Ishikawa (cell line): ENCODE measurements at regions not wholly inside any gene's neighbourhood (a gene's known extent, or its start where the extent isn't known, plus 50 kb on each side); places are given as distances from the start of the nearest gene placed in this dataset.

Experiments used
- CEBPB ChIP-seq: IDR thresholded peaks from 2 replicates; pipeline ENCODE4 v1.6.1; 2012
- EGR1 ChIP-seq: IDR thresholded peaks from 2 replicates; pipeline ENCODE4 v1.6.1; 2012
- EP300 ChIP-seq: IDR thresholded peaks from 2 replicates; pipeline ENCODE4 v1.6.1; 2012; ENCODE audit warnings: borderline replicate concordance
- FOXM1 ChIP-seq: IDR thresholded peaks from 2 replicates; pipeline ENCODE4 v1.6.1; 2012; ENCODE audit warnings: low read depth, borderline replicate concordance
- NFIC ChIP-seq: IDR thresholded peaks from 2 replicates; pipeline ENCODE4 v1.6.1; 2012
- RAD21 ChIP-seq: IDR thresholded peaks from 2 replicates; pipeline ENCODE4 v1.6.1; 2012; ENCODE audit warnings: low read depth
- TAF1 ChIP-seq: IDR thresholded peaks from 2 replicates; pipeline ENCODE4 v1.6.1; 2012; ENCODE audit warnings: low read depth, mild to moderate bottlenecking
- TCF12 ChIP-seq: IDR thresholded peaks from 2 replicates; pipeline ENCODE4 v1.6.1; 2012; ENCODE audit warnings: low read depth
- TEAD4 ChIP-seq: IDR thresholded peaks from 2 replicates; pipeline ENCODE4 v1.6.1; 2012
- USF1 ChIP-seq: IDR thresholded peaks from 2 replicates; pipeline ENCODE4 v1.6.1; 2012
- YY1 ChIP-seq: IDR thresholded peaks from 2 replicates; pipeline ENCODE4 v1.6.1; 2012; ENCODE audit warnings: low read depth
- TF ChIP-seq, protein P1 (sequence below): IDR thresholded peaks from 2 replicates; pipeline ENCODE4 v1.6.1; 2012
- TF ChIP-seq, protein P2 (sequence below): IDR thresholded peaks from 2 replicates; pipeline ENCODE4 v1.6.1; 2012; ENCODE audit warnings: low read depth, mild to moderate bottlenecking

DNA sequence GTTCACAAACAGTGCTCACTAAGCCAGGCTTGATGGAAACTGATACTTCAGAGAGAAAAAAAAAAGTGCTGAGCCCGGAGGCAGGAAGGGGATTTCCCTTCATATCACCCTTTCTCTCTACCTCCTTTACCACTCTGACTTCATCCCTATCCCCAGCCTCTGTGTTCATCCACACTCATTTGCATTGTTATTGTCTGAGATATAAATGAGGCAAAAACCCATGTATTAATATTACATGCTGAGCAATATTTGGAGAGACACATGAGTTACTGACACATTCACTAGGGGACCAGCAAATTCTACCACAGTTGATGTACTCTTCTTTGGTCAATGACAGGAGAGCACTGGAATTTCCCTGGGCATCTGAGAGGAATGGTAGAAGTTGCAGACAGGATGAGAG, 175.8 kb downstream of the TNFSF18 start:
- TF ChIP-seq CEBPB, result no peak
- TF ChIP-seq TEAD4, result no peak
- no peak for TF ChIP-seq RAD21
- no peak for TF ChIP-seq NFIC
- no peak for TF ChIP-seq EGR1
- TF ChIP-seq, protein P1, sequence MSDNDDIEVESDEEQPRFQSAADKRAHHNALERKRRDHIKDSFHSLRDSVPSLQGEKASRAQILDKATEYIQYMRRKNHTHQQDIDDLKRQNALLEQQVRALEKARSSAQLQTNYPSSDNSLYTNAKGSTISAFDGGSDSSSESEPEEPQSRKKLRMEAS, result no peak
- TF ChIP-seq, protein P2, sequence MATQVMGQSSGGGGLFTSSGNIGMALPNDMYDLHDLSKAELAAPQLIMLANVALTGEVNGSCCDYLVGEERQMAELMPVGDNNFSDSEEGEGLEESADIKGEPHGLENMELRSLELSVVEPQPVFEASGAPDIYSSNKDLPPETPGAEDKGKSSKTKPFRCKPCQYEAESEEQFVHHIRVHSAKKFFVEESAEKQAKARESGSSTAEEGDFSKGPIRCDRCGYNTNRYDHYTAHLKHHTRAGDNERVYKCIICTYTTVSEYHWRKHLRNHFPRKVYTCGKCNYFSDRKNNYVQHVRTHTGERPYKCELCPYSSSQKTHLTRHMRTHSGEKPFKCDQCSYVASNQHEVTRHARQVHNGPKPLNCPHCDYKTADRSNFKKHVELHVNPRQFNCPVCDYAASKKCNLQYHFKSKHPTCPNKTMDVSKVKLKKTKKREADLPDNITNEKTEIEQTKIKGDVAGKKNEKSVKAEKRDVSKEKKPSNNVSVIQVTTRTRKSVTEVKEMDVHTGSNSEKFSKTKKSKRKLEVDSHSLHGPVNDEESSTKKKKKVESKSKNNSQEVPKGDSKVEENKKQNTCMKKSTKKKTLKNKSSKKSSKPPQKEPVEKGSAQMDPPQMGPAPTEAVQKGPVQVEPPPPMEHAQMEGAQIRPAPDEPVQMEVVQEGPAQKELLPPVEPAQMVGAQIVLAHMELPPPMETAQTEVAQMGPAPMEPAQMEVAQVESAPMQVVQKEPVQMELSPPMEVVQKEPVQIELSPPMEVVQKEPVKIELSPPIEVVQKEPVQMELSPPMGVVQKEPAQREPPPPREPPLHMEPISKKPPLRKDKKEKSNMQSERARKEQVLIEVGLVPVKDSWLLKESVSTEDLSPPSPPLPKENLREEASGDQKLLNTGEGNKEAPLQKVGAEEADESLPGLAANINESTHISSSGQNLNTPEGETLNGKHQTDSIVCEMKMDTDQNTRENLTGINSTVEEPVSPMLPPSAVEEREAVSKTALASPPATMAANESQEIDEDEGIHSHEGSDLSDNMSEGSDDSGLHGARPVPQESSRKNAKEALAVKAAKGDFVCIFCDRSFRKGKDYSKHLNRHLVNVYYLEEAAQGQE, result no peak
- no peak for TF ChIP-seq EP300
- no peak for TF ChIP-seq YY1
- no peak for TF ChIP-seq TCF12
- no peak for TF ChIP-seq FOXM1
- TF ChIP-seq TAF1, result no peak
- no peak for TF ChIP-seq USF1
